Activated B cell treated with CpG ODN at 0.5 μM for 24 hours (primary cell): ENCODE measurements at regions not wholly inside any gene's neighbourhood (a gene's known extent, or its start where the extent isn't known, plus 50 kb on each side); places are given as distances from the start of the nearest gene placed in this dataset.
A peak's percentile ranks its signal among the peaks of the same experiment; 100 is the strongest.

ENCODE experiments used
- ATAC-seq: fragments of 200-7000 bp; cut with Tn5 transposase; one replicate; pipeline ENCODE4 v1.10.0; 2021; ENCODE audit warnings: low read depth, mild to moderate bottlenecking, moderate library complexity
- CTCF ChIA-PET: fragments of 350-600 bp; sonication (Branson Sonifier 250); formaldehyde crosslinking; loops from one replicate; lab custom pipeline; 2021; ENCODE audit warnings: antibody characterized with exemption; lab: Charles Lee
- POLR2A ChIA-PET: fragments of 350-600 bp; sonication (Branson Sonifier 250); formaldehyde crosslinking; loops from one replicate; lab custom pipeline; 2021; ENCODE audit warnings: antibody characterized with exemption; lab: Charles Lee
- DNase-seq: peaks from one replicate; pipeline ENCODE4 v3.0.0; 2022
- H3K27ac Mint-ChIP-seq: one replicate; pipeline ENCODE4 v1.8.0; 2020; ENCODE audit warnings: mixed read lengths
- H3K27me3 Mint-ChIP-seq: one replicate; pipeline ENCODE4 v1.8.0; 2021; ENCODE audit warnings: mixed read lengths
- H3K36me3 Mint-ChIP-seq: one replicate; pipeline ENCODE4 v1.8.0; 2021; ENCODE audit warnings: low read depth, mixed read lengths
- H3K4me1 Mint-ChIP-seq: one replicate; pipeline ENCODE4 v1.8.0; 2021; ENCODE audit warnings: mixed read lengths
- H3K4me3 Mint-ChIP-seq: one replicate; pipeline ENCODE4 v1.8.0; 2020; ENCODE audit warnings: mild to moderate bottlenecking, mixed read lengths
- H3K9me3 Mint-ChIP-seq: one replicate; pipeline ENCODE4 v1.8.0; 2020; ENCODE audit warnings: mixed read lengths
- intact Hi-C: fragments of 100-400 bp; cut with micrococcal nuclease; formaldehyde crosslinking; loops from one replicate; pipeline ENCODE4 v1.15.1; 2024
- TF ChIP-seq, protein P1 (sequence below): fragments of 200-600 bp; IDR thresholded peaks from one replicate; pipeline ENCODE4 v1.8.0; 2022; ENCODE audit warnings: antibody characterized with exemption, mild to moderate bottlenecking

GRCh38 chr2:136375017-136375901 lies 257.3 kb upstream of the CXCR4 start:
- POLR2A ChIA-PET, result interaction anchor here (0.6 to 4.1 kb wide), 13 partner anchors 12 to 371 kb away, joined by 3 to 35 read pairs (median 14); no protein-coding TSS in a partner anchor
- CTCF ChIA-PET, result interaction anchor here (1.0 to 13.1 kb wide), 4 partner anchors 244 to 459 kb away, joined by 3 to 298 read pairs (median 40); partner anchors contain the start of gene CXCR4
- TF ChIP-seq, protein P1, sequence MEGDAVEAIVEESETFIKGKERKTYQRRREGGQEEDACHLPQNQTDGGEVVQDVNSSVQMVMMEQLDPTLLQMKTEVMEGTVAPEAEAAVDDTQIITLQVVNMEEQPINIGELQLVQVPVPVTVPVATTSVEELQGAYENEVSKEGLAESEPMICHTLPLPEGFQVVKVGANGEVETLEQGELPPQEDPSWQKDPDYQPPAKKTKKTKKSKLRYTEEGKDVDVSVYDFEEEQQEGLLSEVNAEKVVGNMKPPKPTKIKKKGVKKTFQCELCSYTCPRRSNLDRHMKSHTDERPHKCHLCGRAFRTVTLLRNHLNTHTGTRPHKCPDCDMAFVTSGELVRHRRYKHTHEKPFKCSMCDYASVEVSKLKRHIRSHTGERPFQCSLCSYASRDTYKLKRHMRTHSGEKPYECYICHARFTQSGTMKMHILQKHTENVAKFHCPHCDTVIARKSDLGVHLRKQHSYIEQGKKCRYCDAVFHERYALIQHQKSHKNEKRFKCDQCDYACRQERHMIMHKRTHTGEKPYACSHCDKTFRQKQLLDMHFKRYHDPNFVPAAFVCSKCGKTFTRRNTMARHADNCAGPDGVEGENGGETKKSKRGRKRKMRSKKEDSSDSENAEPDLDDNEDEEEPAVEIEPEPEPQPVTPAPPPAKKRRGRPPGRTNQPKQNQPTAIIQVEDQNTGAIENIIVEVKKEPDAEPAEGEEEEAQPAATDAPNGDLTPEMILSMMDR, result no peak
- H3K4me1 Mint-ChIP-seq, result peaks cover 47% of the 10 kb centered on the region
- H3K36me3 Mint-ChIP-seq, result no peaks in the 10 kb centered on the region
- peak overlapping the region; percentile 51 for H3K27ac Mint-ChIP-seq
- ATAC-seq, result peak; percentile 22
- no peaks in the 10 kb centered on the region for H3K27me3 Mint-ChIP-seq
- no peaks in the 10 kb centered on the region for H3K9me3 Mint-ChIP-seq
- H3K4me3 Mint-ChIP-seq, result no peak overlapping the region
- intact Hi-C loops, result loop anchor here (5.0 kb wide), 1 partner anchor 63 kb away; no protein-coding TSS in a partner anchor
- DNase-seq, result no peak

- ChIA-PET CTCF (no interaction called here), POLR2A (no interaction called here)
- Mint-ChIP-seq H3K4me3 (no peak overlapping the region), H3K36me3 (no peaks in the 10 kb centered on the region), H3K27me3 (no peaks in the 10 kb centered on the region), H3K4me1 (peaks cover 49% of the 10 kb centered on the region), H3K9me3 (peaks cover 3% of the 10 kb centered on the region), H3K27ac (no peak overlapping the region)
- intact Hi-C loops, result no loop called here
- DNase-seq (no peak), ATAC-seq (no peak)
- TF ChIP-seq, protein P1, result no peak
Observed at GRCh38 chr2:136373841-136374240, 255.9 kb upstream of the CXCR4 start.

DNA sequence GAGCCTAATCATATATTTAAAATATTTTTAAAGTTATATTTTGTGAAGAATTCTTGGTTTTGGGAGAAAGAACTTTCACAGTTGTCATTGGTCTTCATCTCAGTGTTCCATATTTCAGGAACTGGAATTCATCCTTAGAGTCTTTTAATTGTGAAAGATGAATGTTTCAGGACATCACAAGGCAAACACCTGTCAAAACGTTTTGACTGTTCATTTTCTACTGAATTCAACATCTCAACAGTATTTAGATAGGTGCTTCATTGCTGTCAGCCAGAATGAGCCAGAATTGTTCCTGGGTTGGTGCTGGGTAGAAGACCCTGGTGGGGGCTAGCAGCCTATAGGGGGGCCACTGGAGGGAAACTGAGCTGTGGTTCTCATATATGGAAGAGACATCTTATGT lies 255.1 kb upstream of the CXCR4 start:
- no peaks in the 10 kb centered on the region for H3K36me3 Mint-ChIP-seq
- ATAC-seq (no peak), DNase-seq (no peak)
- H3K27ac Mint-ChIP-seq, result no peak overlapping the region
- intact Hi-C loops, result no loop called here
- H3K4me1 Mint-ChIP-seq, result peaks cover 41% of the 10 kb centered on the region
- no peak overlapping the region for H3K4me3 Mint-ChIP-seq
- TF ChIP-seq, protein P1, result no peak
- H3K27me3 Mint-ChIP-seq, result no peaks in the 10 kb centered on the region
- CTCF ChIA-PET, result no interaction called here
- H3K9me3 Mint-ChIP-seq, result peaks cover 3% of the 10 kb centered on the region
- POLR2A ChIA-PET, result no interaction called here

DNA sequence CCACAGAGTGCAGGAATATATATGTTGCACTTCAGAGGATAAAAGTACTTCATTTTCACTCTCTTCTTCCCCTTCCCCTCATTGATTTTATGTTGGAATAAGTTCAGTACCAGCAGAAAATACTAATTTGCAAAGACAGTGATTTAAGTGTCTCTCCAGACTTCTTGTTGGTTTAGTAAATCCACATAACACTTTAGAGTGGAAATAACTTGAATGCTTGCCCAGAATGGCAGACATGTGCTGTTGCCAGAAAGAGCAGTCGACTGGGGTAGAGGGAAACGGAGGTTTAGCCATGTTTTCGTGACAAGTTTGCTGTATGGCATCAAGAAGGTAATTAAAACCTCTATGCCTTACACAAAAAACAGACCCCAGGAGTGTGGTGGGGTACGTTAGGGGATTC lies 246.0 kb upstream of the CXCR4 start:
- CTCF ChIA-PET, result no interaction called here
- no peaks in the 10 kb centered on the region for H3K36me3 Mint-ChIP-seq
- ATAC-seq (no peak), DNase-seq (no peak)
- POLR2A ChIA-PET, result interaction anchor here (1.2 to 1.8 kb wide), 2 partner anchors 12 to 125 kb away, joined by 5 read pairs; no protein-coding TSS in a partner anchor
- peaks cover 21% of the 10 kb centered on the region for H3K4me1 Mint-ChIP-seq
- no peak overlapping the region for H3K27ac Mint-ChIP-seq
- H3K27me3 Mint-ChIP-seq, result no peaks in the 10 kb centered on the region
- intact Hi-C loops, result loop anchor here (5.0 kb wide), 1 partner anchor 157 kb away; no protein-coding TSS in a partner anchor
- no peak overlapping the region for H3K4me3 Mint-ChIP-seq
- TF ChIP-seq, protein P1, result no peak
- peaks cover 5% of the 10 kb centered on the region for H3K9me3 Mint-ChIP-seq

- POLR2A ChIA-PET, result interaction anchor here (1.1 to 1.8 kb wide), 3 partner anchors 13 to 354 kb away, joined by 3 to 5 read pairs (median 5); no protein-coding TSS in a partner anchor
- no peaks in the 10 kb centered on the region for H3K36me3 Mint-ChIP-seq
- no peaks in the 10 kb centered on the region for H3K27me3 Mint-ChIP-seq
- TF ChIP-seq, protein P1, result no peak
- H3K4me1 Mint-ChIP-seq, result peaks cover 23% of the 10 kb centered on the region
- DNase-seq (no peak), ATAC-seq (no peak)
- H3K4me3 Mint-ChIP-seq, result no peak overlapping the region
- H3K27ac Mint-ChIP-seq, result no peak overlapping the region
- CTCF ChIA-PET, result no interaction called here
- H3K9me3 Mint-ChIP-seq, result peaks cover 5% of the 10 kb centered on the region
- intact Hi-C loops, result loop anchor here (5.0 kb wide), 1 partner anchor 156 kb away; no protein-coding TSS in a partner anchor
Observed at GRCh38 chr2:136363470-136363869, 245.5 kb upstream of the CXCR4 start.
